GM12878 (cell line): ENCODE measurements at regions not wholly inside any gene's neighbourhood (a gene's known extent, or its start where the extent isn't known, plus 50 kb on each side); places are given as distances from the start of the nearest gene placed in this dataset.

Experiments used
- ATAC-seq: fragments of 200-7000 bp; cut with Tn5 transposase; 3 replicates; pipeline ENCODE4 v1.9.1; 2020; ENCODE audit warnings: mild to moderate bottlenecking, moderate library complexity
- BruUV-seq: library from RNA; stranded (reverse); fragments of 400-500 nt; replicated peaks from 2 replicates; lab custom pipeline; 2021; lab: Mats Ljungman, UMichigan
- CTCF ChIA-PET: fragments of 300-600 bp; sonication (Branson Sonifier 250); formaldehyde crosslinking; extraction: SDS; loops from one replicate; lab custom pipeline; 2021; ENCODE audit warnings: inconsistent platforms; lab: Yijun Ruan, JAX
- POLR2A ChIA-PET: fragments of 350-600 bp; formaldehyde crosslinking; extraction: SDS; loops from one replicate; lab custom pipeline; 2021; ENCODE audit warnings: inconsistent platforms; lab: Charles Lee
- RAD21 ChIA-PET: fragments of 300-600 bp; sonication (Branson Sonifier 250); formaldehyde crosslinking; loops from one replicate; lab custom pipeline; 2023; ENCODE audit warnings: antibody characterized with exemption; ENCODE audit not compliant: unreplicated experiment; lab: Charles Lee
- SMC1A ChIA-PET: fragments of 300-600 bp; sonication (Branson Sonifier 250); formaldehyde crosslinking; loops from one replicate; lab custom pipeline; 2023; ENCODE audit not compliant: unreplicated experiment, uncharacterized antibody; lab: Charles Lee
- DNase-seq: peaks from one replicate; pipeline ENCODE4 v3.0.0-alpha.2; 2011; ENCODE audit warnings: low read depth, low spot score
- FAIRE-seq: peaks from 3 replicates; lab custom pipeline; 2011; peaks lifted over from hg19 to GRCh38; lab: Jason Lieb, UNC
- H2AFZ ChIP-seq: 2 replicates; pipeline ENCODE4 v1.6.0; 2011; ENCODE audit warnings: low read depth, low read length, control low read depth; ENCODE audit not compliant: control insufficient read depth
- H3K27ac ChIP-seq: 2 replicates; pipeline ENCODE4 v1.5.1; 2011; ENCODE audit warnings: control low read depth; ENCODE audit not compliant: control insufficient read depth, insufficient read depth
- H3K27me3 ChIP-seq, 2 experiments: replicated peaks in 1 of 2; 2 replicates each; pipeline versions ENCODE4 v1.6.0 to v1.6.1; 2011; ENCODE audit warnings: low read length in 1 of 2; ENCODE audit not compliant: control insufficient read depth in 2 of 2, insufficient read depth in 2 of 2
- H3K36me3 ChIP-seq, 2 experiments: 2 replicates each; pipeline ENCODE4 v1.5.1; 2011; ENCODE audit warnings: low read length in 1 of 2; ENCODE audit not compliant: control insufficient read depth in 2 of 2, insufficient read depth in 2 of 2
- H3K4me1 ChIP-seq: 2 replicates; pipeline ENCODE4 v1.6.1; 2011; ENCODE audit warnings: mild to moderate bottlenecking, low read length, moderate library complexity, mixed read lengths; ENCODE audit not compliant: control insufficient read depth, insufficient read depth
- H3K4me2 ChIP-seq: 2 replicates; pipeline ENCODE4 v1.6.0; 2011; ENCODE audit warnings: control low read depth; ENCODE audit not compliant: control insufficient read depth, insufficient read depth
- H3K4me3 ChIP-seq: fragments of 200-600 bp; sonication (generic); 2 replicates; pipeline ENCODE4 v1.5.1; 2016
- H3K79me2 ChIP-seq: 2 replicates; pipeline ENCODE4 v1.6.0; 2011; ENCODE audit warnings: low read length; ENCODE audit not compliant: control insufficient read depth, insufficient read depth
- H3K9ac ChIP-seq: 2 replicates; pipeline ENCODE4 v1.8.0; 2011; ENCODE audit warnings: low read length, control low read depth, mixed read lengths; ENCODE audit not compliant: control insufficient read depth, insufficient read depth
- H3K9me3 ChIP-seq: replicated peaks from 3 replicates; pipeline ENCODE4 v1.5.1; 2011; ENCODE audit warnings: mild to moderate bottlenecking, low read length; ENCODE audit not compliant: control insufficient read depth, insufficient read depth
- H4K20me1 ChIP-seq: 2 replicates; pipeline ENCODE4 v1.6.0; 2011; ENCODE audit not compliant: control insufficient read depth, insufficient read depth
- HDAC2 ChIP-seq: fragments of 200-600 bp; sonication (generic); IDR thresholded peaks from 2 replicates; pipeline ENCODE4 v1.6.1; 2017
- WGBS: methylation state at CpG from one replicate; pipeline ENCODE4 v1.1.6; 2016; ENCODE audit warnings: low lambda C conversion rate; ENCODE audit not compliant: insufficient replicate concordance, insufficient coverage; ENCODE audit errors: missing lambda C conversion rate; 5-methylcytosine and 5-hydroxymethylcytosine counted together
- in situ Hi-C: fragments of 300-500 bp; cut with MboI; formaldehyde crosslinking; loops from 9 replicates; pipeline ENCODE4 v1.14.3; 2018; ENCODE audit warnings: mixed read lengths
- intact Hi-C: fragments of 100-400 bp; cut with micrococcal nuclease; formaldehyde crosslinking; loops from one replicate; pipeline ENCODE4 v1.14.2; 2022; ENCODE audit not compliant: unreplicated experiment
- TF ChIP-seq, protein P1 (sequence below): fragments of 450-650 bp; formaldehyde crosslinking; IDR thresholded peaks from 2 replicates; pipeline ENCODE4 v1.4.0; 2022; ENCODE audit warnings: mild to moderate bottlenecking, moderate library complexity
- TF ChIP-seq, protein P2 (sequence below): fragments of 450-650 bp; IDR thresholded peaks from 2 replicates; pipeline ENCODE4 v1.6.1; 2017; ENCODE audit warnings: low read depth, mild to moderate bottlenecking, moderate library complexity

GRCh38 chr3:137845194-137845593, 81.1 kb downstream of the SOX14 start:
- POLR2A ChIA-PET, result no interaction called here
- no peak for TF ChIP-seq HDAC2
- TF ChIP-seq, protein P1, sequence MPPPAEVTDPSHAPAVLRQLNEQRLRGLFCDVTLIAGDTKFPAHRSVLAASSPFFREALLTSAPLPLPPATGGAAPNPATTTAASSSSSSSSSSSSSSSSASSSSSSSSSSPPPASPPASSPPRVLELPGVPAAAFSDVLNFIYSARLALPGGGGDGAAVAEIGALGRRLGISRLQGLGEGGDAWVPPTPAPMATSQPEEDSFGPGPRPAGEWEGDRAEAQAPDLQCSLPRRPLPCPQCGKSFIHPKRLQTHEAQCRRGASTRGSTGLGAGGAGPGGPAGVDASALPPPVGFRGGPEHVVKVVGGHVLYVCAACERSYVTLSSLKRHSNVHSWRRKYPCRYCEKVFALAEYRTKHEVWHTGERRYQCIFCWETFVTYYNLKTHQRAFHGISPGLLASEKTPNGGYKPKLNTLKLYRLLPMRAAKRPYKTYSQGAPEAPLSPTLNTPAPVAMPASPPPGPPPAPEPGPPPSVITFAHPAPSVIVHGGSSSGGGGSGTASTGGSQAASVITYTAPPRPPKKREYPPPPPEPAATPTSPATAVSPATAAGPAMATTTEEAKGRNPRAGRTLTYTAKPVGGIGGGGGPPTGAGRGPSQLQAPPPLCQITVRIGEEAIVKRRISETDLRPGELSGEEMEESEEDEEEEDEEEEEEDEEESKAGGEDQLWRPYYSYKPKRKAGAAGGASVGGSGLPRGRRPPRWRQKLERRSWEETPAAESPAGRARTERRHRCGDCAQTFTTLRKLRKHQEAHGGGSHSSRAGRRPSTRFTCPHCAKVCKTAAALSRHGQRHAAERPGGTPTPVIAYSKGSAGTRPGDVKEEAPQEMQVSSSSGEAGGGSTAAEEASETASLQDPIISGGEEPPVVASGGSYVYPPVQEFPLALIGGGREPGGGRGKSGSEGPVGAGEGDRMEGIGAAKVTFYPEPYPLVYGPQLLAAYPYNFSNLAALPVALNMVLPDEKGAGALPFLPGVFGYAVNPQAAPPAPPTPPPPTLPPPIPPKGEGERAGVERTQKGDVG (CRISPR knock-in tag), result no peak
- TF ChIP-seq, protein P2, sequence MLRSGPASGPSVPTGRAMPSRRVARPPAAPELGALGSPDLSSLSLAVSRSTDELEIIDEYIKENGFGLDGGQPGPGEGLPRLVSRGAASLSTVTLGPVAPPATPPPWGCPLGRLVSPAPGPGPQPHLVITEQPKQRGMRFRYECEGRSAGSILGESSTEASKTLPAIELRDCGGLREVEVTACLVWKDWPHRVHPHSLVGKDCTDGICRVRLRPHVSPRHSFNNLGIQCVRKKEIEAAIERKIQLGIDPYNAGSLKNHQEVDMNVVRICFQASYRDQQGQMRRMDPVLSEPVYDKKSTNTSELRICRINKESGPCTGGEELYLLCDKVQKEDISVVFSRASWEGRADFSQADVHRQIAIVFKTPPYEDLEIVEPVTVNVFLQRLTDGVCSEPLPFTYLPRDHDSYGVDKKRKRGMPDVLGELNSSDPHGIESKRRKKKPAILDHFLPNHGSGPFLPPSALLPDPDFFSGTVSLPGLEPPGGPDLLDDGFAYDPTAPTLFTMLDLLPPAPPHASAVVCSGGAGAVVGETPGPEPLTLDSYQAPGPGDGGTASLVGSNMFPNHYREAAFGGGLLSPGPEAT, result no peak
- CTCF ChIA-PET, result no interaction called here
- ATAC-seq (no peak), FAIRE-seq (no peak), DNase-seq (no peak)
- Histone ChIP-seq H3K27ac (no peak overlapping the region), H3K9me3 (no peaks in the 10 kb centered on the region), H3K27me3 (no peaks in the 10 kb centered on the region; a peak in 1 of 4 replicates), H2AFZ (no peak overlapping the region), H3K79me2 (no peaks in the 10 kb centered on the region), H3K36me3 (no peaks in the 10 kb centered on the region), H4K20me1 (no peaks in the 10 kb centered on the region), H3K4me2 (no peak overlapping the region), H3K9ac (no peak overlapping the region), H3K4me3 (no peak overlapping the region), H3K4me1 (no peaks in the 10 kb centered on the region)
- RAD21 ChIA-PET, result no interaction called here
- SMC1A ChIA-PET, result no interaction called here
- 6% methylated on average over 4 of the region's 4 CpGs for WGBS
- intact Hi-C loops (no loop called here), in situ Hi-C loops (no loop called here)
- BruUV-seq, result no TSS peak
